ENCODE measurements at regions not wholly inside any gene's neighbourhood (a gene's known extent, or its start where the extent isn't known, plus 50 kb on each side); places are given as distances from the start of the nearest gene placed in this dataset.

DNA sequence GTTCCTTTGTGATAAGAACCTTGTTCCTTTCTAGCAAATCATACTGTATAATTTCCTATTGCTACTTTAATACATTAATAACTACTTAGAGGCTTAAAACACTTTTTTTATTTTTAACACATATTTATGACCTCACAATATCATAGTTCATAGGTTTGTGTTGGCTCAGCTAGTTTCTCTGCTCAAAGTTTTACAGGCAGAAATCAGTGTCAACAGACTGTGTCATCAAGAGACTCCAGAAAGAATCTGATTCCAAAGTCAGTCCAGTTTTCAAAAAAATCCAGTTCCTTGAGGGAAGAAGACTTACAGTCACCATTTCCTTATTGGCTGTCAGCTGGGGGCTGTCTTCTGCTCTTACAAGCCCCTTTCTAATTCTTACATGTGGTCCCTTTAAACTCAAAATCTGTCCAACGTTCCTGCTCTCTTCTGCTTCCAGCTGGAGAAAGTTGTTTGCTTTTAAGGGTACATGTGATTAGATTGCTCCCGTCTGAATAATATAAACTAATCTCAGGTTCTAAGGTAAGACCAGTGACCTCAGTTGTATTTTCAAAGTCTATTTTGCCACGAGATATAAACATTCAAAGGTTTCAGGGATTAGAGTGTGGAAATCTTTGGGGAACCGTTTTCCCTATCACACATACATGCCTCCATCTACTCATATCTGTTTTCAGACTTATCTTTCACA, 267.3 kb upstream of the SLITRK5 start:
- TF ChIP-seq NFIC (IDR thresholded peaks at IDR 0.05) (no peak), TCF12 (IDR thresholded peaks at IDR 0.05; ENCODE audit: low read depth) (no peak), CEBPB (IDR thresholded peaks at IDR 0.05) (no peak), EP300 (IDR thresholded peaks at IDR 0.05; ENCODE audit: borderline replicate concordance) (no peak), YY1 (IDR thresholded peaks at IDR 0.05; ENCODE audit: low read depth) (no peak)

All from Ishikawa (cell line).